Smooth muscle cell (in vitro differentiated cells): ENCODE measurements at regions not wholly inside any gene's neighbourhood (a gene's known extent, or its start where the extent isn't known, plus 50 kb on each side); places are given as distances from the start of the nearest gene placed in this dataset.

Experiments
- DNase-seq: peaks from one replicate; lab custom pipeline; 2025; ENCODE audit not compliant: unreplicated experiment; lab: John Stamatoyannopoulos, UW
- H2AFZ ChIP-seq: fragments of 200-600 bp; sonication (generic); 2 replicates; pipeline ENCODE4 v1.6.0; 2016; ENCODE audit warnings: antibody characterized with exemption, low read depth, mild to moderate bottlenecking
- H3F3A ChIP-seq: fragments of 200-600 bp; sonication (generic); 2 replicates; pipeline ENCODE4 v1.6.0; 2017; ENCODE audit warnings: antibody characterized with exemption, low read depth
- H3K27ac ChIP-seq: fragments of 200-600 bp; sonication (generic); 2 replicates; pipeline ENCODE4 v1.5.1; 2016; ENCODE audit warnings: low read depth, mild to moderate bottlenecking
- H3K27me3 ChIP-seq: fragments of 200-600 bp; sonication (generic); 2 replicates; pipeline ENCODE4 v1.6.1; 2016; ENCODE audit warnings: low read depth, mild to moderate bottlenecking
- H3K36me3 ChIP-seq: fragments of 200-600 bp; sonication (generic); 2 replicates; pipeline ENCODE4 v1.5.1; 2016; ENCODE audit warnings: low read depth
- H3K4me1 ChIP-seq: fragments of 200-600 bp; sonication (generic); 2 replicates; pipeline ENCODE4 v1.5.1; 2016; ENCODE audit warnings: low read depth
- H3K4me2 ChIP-seq: fragments of 200-600 bp; sonication (generic); 2 replicates; pipeline ENCODE4 v1.6.0; 2016; ENCODE audit warnings: mild to moderate bottlenecking
- H3K4me3 ChIP-seq: fragments of 200-600 bp; sonication (generic); 2 replicates; pipeline ENCODE4 v1.5.1; 2016; ENCODE audit warnings: mild to moderate bottlenecking
- H3K79me2 ChIP-seq: fragments of 200-600 bp; sonication (generic); 2 replicates; pipeline ENCODE4 v1.6.0; 2016; ENCODE audit warnings: low read depth, mild to moderate bottlenecking
- H3K9ac ChIP-seq: fragments of 200-600 bp; sonication (generic); 2 replicates; pipeline ENCODE4 v1.6.0; 2016; ENCODE audit warnings: low read depth
- H3K9me3 ChIP-seq: fragments of 200-600 bp; sonication (generic); replicated peaks from 2 replicates; pipeline ENCODE4 v1.5.1; 2016; ENCODE audit warnings: low read depth
- H4K20me1 ChIP-seq: fragments of 200-600 bp; sonication (generic); 2 replicates; pipeline ENCODE4 v1.6.0; 2016; ENCODE audit warnings: low read depth
- WGBS: methylation state at CpG from one replicate; pipeline ENCODE4 v1.1.7; 2016; ENCODE audit warnings: low lambda C conversion rate; 5-methylcytosine and 5-hydroxymethylcytosine counted together
- TF ChIP-seq, protein P1 (sequence below): fragments of 200-600 bp; sonication (generic); IDR thresholded peaks from 2 replicates; pipeline ENCODE4 v1.5.1; 2017; ENCODE audit warnings: borderline replicate concordance, mild to moderate bottlenecking, antibody characterized with exemption; ENCODE audit not compliant: insufficient read depth, poor library complexity, severe bottlenecking

DNA sequence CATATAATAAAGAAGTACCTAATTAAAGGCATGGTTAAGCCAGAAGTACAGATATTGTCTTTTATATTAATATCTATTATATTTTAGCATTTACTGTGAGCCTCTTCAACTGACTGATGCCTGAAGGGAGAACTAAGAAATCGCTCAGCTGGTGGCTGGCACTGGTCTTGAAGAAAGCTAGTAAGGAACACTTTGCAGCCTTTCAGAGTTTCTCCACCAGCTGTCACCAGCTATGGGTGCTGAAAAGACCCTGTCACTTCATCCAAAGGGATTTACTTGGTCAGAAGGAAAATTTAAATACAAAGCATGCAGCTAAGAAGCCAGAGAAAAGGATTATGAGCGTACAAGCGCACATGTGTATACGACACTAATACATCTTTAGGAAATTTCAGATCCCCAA, 525.9 kb downstream of the TMEM182 start:
- no peak for DNase-seq
- no peak overlapping the region for H3K27ac ChIP-seq
- WGBS: 90% methylated on average over 4 of the region's 4 CpGs
- no peak overlapping the region for H3K4me3 ChIP-seq
- H3K79me2 ChIP-seq: no peaks in the 10 kb centered on the region
- H3K27me3 ChIP-seq: peaks cover 10% of the 10 kb centered on the region
- no peaks in the 10 kb centered on the region for H3K9me3 ChIP-seq
- no peaks in the 10 kb centered on the region for H3F3A ChIP-seq
- TF ChIP-seq, protein P1, sequence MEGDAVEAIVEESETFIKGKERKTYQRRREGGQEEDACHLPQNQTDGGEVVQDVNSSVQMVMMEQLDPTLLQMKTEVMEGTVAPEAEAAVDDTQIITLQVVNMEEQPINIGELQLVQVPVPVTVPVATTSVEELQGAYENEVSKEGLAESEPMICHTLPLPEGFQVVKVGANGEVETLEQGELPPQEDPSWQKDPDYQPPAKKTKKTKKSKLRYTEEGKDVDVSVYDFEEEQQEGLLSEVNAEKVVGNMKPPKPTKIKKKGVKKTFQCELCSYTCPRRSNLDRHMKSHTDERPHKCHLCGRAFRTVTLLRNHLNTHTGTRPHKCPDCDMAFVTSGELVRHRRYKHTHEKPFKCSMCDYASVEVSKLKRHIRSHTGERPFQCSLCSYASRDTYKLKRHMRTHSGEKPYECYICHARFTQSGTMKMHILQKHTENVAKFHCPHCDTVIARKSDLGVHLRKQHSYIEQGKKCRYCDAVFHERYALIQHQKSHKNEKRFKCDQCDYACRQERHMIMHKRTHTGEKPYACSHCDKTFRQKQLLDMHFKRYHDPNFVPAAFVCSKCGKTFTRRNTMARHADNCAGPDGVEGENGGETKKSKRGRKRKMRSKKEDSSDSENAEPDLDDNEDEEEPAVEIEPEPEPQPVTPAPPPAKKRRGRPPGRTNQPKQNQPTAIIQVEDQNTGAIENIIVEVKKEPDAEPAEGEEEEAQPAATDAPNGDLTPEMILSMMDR: no peak
- no peak overlapping the region for H3K9ac ChIP-seq
- H3K36me3 ChIP-seq: no peaks in the 10 kb centered on the region
- H3K4me1 ChIP-seq: peaks cover under 1% of the 10 kb centered on the region
- no peak overlapping the region for H2AFZ ChIP-seq
- no peaks in the 10 kb centered on the region for H4K20me1 ChIP-seq
- H3K4me2 ChIP-seq: no peak overlapping the region

DNA sequence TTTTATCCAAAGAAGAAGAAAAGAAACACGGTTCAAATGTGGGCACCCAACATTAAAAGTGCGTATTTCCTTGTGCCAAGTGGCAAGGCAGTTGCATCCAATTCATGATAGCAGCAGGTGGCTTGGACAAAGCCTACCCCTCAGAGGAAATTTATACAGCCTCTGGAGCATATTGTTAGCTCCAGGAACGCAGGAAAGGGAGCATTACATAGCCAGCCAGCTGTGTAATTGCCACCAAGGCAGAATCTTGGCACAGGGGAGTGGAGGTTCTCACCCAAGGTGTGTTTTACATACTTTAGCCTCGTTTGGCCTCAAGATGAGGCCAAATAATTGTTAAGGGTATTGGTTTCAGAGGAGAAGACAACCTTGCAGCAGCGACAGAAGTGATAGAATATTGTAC, 526.9 kb downstream of the TMEM182 start:
- WGBS: 75% methylated on average over 5 of the region's 5 CpGs
- Histone ChIP-seq H3K9me3 (no peaks in the 10 kb centered on the region), H3K79me2 (no peaks in the 10 kb centered on the region)

DNA sequence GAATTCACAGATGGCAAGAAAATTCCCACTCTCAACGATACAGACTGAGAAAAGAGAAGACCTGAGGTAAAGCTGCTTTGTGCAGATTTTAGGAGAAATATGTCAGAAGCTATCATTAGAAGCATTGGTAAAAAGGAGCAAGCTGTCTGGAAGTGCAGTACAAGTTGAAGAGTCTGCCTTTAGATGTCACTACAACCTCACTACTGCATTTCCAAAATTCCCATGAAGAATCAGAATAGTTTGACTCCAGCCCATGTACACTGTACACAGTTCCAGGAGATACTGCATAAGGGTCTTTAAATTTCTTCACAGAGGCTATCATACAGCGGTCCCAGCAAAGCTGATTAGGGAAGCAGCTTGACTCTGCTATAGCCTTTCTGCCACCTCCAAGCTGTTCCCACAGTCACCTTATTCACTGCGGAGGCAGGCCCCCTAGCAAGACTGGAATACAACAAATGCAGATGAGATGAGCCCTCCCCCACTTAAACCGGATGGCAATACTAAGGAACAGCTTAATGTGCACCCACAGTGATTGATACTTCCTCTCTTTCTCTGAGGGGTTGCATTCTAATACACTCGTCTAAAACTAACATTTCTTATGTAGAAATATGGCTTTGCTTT, 527.4 kb downstream of the TMEM182 start:
- DNase-seq: no peak
- peaks cover 18% of the 10 kb centered on the region for H3K27me3 ChIP-seq
- TF ChIP-seq, protein P1: peak; percentile 40

More for the DNA sequence above, 526.9 kb downstream of the TMEM182 start:
- no peak overlapping the region for H2AFZ ChIP-seq
- H3K4me3 ChIP-seq: no peak overlapping the region
- H3K36me3 ChIP-seq: no peaks in the 10 kb centered on the region
- no peak overlapping the region for H3K27ac ChIP-seq
- H3F3A ChIP-seq: no peaks in the 10 kb centered on the region
- peaks cover 13% of the 10 kb centered on the region for H3K27me3 ChIP-seq
- DNase-seq: no peak
- H3K4me1 ChIP-seq: peaks cover 10% of the 10 kb centered on the region
- no peak overlapping the region for H3K4me2 ChIP-seq
- H4K20me1 ChIP-seq: no peaks in the 10 kb centered on the region
- H3K9ac ChIP-seq: no peak overlapping the region
- TF ChIP-seq, protein P1: no peak

DNA sequence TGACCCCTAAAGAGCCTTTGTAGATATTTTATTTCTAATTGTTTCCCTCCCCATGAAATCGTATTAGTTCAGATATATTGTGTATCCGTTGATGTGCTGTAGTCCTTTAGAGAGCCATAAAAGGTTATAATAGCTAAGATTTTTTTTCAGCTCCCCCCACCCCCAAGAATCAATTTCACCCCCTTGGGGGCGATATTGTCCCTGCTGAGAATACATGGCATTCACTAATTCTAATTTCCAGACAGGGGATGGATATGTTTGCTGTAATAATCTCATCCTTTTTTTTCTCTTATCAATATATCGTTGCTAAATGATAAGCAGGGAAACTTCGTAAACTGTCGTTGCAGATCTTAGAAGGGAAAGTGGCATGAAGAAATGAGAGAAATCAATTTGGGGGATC, 530.7 kb downstream of the TMEM182 start:
- H2AFZ ChIP-seq: no peak overlapping the region
- H3K27me3 ChIP-seq: peaks cover 13% of the 10 kb centered on the region
- DNase-seq: no peak
- no peaks in the 10 kb centered on the region for H3F3A ChIP-seq
- H3K36me3 ChIP-seq: no peaks in the 10 kb centered on the region
- H3K9ac ChIP-seq: no peak overlapping the region
- no peaks in the 10 kb centered on the region for H3K9me3 ChIP-seq
- H3K27ac ChIP-seq: no peak overlapping the region
- 70% methylated on average over 6 of the region's 6 CpGs for WGBS
- TF ChIP-seq, protein P1: no peak
- no peak overlapping the region for H3K4me3 ChIP-seq
- H3K4me1 ChIP-seq: peaks cover 18% of the 10 kb centered on the region
- no peak overlapping the region for H3K4me2 ChIP-seq
- H4K20me1 ChIP-seq: no peaks in the 10 kb centered on the region
- H3K79me2 ChIP-seq: no peaks in the 10 kb centered on the region

More for the DNA sequence above, 527.4 kb downstream of the TMEM182 start:
- WGBS: 48% methylated on average over 5 of the region's 5 CpGs
- H3K79me2 ChIP-seq: no peaks in the 10 kb centered on the region
- no peak overlapping the region for H3K4me3 ChIP-seq
- no peaks in the 10 kb centered on the region for H3F3A ChIP-seq
- no peaks in the 10 kb centered on the region for H4K20me1 ChIP-seq
- H3K36me3 ChIP-seq: no peaks in the 10 kb centered on the region
- no peak overlapping the region for H3K27ac ChIP-seq
- H3K9ac ChIP-seq: no peak overlapping the region
- peaks cover 15% of the 10 kb centered on the region for H3K4me1 ChIP-seq
- H3K9me3 ChIP-seq: no peaks in the 10 kb centered on the region
- no peak overlapping the region for H2AFZ ChIP-seq
- no peak overlapping the region for H3K4me2 ChIP-seq
